ENCODE measurements at regions not wholly inside any gene's neighbourhood (a gene's known extent, or its start where the extent isn't known, plus 50 kb on each side); places are given as distances from the start of the nearest gene placed in this dataset.
"Not testable (repeated sequence)": the region's sequence is repeated elsewhere in the genome, so short reads cannot be mapped to it uniquely, and the experiment has no call there.

DNA sequence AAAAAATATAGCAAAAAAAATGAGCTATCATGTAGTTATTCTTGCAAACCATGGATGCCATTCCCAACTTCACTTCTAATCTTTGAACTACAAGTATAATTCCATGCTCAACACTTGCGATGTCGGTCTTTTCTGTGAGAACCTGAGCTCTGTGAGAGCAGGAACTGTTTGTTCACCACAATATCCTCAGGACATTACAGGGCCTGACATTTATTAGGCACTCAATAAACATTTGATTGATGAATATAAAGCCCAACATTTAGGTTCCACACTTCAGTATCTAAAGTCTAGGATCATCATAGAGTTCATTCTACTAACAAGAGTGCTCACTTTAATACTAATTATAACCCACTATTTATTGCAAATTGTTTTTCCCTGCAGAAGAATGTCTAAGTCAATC lies 211.6 kb upstream of the FAM241A start:
- no peak for DNase-seq

DNA sequence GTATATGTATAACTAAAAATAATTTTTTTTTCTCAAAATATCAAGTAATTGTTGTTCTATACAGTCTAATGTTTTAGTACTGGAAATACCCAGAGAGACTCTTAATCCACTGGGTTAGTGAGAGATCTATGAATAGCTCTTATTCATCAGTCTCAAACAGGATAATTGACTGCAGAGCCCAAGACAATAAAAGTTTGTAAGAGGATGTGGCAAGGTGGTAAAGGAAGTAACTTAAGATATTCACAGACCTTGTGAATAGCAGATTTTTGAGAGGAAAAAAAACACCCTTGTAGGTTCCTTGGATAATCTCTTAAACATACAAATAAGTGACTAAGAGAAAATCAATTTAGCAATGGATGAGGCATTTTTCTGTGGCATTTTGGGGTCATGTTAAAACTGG lies 210.9 kb upstream of the FAM241A start:
- DNase-seq = no peak

DNA sequence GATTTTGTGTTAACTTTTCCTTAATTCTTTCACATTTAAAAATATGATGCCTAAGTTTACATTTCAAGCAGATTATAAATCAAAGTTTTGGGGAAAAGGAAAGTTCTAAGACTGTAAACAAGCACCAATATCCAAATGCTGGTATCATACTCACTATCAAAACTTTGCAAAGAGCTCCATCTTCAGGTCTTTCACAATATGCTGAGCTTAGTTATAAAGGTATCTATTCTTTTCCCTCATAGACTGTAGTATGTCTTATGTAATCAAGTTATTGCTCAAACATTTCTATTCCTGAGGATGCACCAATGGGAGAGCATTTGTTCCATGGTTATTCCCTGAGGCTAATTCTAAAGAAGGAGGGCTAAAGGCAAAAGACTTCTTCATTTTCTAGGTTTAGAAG lies 207.9 kb upstream of the FAM241A start:
- no peak for DNase-seq

DNA sequence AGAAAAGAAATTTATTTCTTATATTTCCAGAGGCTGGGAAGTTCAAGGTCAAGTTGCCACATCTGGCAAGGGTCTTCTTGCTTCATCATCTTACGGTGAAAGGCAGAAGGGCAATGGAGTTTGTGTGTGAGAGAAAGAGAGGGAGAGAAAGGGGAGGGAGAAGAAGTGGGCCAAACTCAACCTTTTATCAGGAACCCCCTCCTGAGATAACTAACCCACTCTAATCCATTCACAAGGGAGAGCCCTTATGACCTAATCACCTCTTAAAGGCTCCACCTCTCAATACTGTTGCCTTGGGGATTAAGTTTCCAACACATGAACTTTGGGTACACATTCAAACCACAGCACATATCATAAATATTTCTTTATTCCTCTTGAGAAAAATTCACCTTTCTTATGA lies 203.3 kb upstream of the FAM241A start:
- no peak for DNase-seq

DNA sequence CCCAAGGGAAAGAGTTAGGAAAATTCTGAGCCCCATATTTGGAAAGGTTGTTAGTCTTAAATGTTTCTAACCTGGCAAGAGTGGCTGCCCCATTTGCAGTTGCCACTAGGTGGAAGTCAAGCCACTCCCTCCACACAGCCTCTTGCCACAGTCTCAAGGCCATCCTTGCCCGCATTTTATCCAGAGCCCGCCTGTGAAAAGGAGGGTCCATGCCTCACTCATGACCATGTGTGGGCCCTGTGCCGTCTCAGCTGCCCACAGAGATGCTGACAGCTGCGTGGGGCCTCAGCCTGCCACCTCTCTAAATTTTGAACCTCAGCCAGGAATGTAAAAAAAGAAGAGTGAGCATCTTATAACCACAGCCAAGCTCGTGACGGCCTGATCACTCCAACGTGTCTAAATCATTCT lies 201.5 kb upstream of the FAM241A start:
- DNase-seq = no peak

DNA sequence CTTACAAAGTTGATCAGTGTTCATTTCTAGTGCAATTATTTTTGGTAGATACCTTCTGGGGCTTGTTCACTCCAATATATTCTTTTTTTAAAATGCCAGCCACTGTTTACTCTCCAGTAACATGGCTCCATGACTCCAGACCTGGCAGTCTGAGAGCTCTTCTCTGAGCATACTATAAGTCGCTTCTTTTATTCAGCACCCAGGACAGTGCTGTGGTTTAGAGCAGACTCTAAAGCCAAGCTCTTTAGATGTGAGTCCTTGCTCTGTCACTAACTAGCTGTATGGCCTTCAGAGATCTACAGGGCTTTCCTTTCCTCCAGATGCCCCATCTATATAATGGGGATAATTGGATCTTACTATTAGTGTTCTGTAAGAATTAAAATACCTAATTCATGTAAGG lies 200.2 kb upstream of the FAM241A start:
- no peak for DNase-seq

DNA sequence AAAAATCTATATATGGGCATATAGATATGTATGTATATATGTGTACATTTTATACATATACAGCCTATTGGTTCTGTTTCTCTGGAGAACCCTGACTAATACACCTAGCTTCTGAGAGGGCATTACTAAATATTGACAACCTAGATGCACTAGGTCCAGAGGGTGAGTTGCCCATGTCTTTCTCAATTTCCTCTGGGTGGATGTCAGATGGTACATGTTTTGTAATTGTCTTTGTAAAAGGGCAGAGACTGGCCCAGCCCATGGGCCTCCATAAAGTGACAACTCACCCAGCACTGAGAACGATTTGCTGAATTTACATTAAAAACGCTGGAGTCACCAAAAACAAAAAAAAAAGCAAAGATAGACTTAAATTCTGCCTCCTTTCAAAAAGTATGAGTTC lies 198.5 kb upstream of the FAM241A start:
- no peak for DNase-seq

DNA sequence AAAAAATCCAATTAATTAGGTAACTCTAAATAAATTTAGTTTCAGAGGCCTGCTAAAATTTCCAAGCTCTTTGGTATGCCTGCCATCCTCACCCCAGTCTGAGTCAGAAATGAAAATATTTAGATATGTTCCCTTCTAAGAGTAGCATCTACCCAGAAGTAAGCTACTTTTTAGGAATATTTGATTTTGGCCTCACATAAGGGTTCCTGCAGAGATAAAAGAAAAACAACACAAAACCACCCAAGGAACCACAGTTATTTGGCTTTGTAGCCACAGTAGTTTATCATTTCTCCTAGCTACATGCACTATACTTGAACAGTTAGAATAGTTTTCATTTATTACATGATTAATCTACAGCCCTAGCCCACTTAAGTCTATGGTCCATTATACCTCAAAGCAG lies 192.6 kb upstream of the FAM241A start:
- no peak for DNase-seq

DNA sequence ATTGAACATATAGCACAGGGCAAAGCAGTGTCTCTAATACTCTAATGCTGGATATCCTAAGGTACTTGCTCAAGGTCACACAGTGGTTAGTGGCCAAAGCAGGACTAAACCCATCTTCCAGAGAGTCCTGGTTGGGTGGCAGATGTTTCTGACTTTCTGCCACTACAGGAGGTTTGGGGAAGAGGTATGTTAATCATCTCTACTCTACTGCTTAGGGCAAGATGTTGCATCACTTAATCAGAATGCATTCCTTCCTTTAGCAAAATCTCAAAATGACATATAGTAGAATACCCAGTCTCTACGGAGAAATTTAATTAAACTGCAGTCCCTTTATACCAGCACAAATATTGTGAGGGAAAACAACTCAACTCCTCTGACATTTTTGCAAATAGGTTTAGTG lies 190.7 kb upstream of the FAM241A start:
- DNase-seq = no peak

DNA sequence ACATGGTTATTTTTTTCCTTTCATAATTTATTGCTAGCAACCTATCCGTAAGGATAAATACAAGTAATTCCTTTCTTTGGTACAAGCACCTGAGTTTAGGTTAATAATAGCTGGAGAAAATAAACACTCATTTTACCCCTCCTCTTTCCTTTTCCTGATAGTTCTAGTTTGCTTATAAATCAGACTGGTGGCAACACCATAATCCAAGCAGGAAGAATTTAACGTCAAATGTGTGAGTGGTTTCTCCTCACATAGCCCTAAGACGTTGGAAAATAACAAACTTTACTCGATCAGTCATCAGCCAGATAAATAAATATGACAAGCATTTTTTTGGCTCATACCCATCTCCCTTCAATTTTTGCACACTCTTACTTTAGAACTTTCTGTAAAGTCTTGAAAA lies 190.3 kb upstream of the FAM241A start:
- no peak for DNase-seq

DNA sequence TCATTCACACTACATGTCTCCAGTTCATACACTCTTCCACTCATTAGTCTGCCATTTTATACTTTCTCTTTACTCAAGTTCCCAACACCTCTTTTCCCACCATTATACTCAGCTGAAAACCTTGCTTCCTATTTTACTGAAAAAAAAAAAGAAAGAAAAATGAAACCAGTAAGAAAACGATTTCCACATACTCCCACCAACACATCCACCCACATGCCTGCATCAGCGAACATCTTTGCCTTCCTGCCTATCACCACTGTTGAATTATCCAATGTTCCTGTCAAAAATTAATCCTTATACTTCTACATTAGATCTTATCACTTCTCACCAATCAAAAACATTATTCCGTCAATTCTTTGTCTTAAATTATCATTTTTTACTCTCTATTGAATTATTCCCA lies 188.1 kb upstream of the FAM241A start:
- DNase-seq = no peak

DNA sequence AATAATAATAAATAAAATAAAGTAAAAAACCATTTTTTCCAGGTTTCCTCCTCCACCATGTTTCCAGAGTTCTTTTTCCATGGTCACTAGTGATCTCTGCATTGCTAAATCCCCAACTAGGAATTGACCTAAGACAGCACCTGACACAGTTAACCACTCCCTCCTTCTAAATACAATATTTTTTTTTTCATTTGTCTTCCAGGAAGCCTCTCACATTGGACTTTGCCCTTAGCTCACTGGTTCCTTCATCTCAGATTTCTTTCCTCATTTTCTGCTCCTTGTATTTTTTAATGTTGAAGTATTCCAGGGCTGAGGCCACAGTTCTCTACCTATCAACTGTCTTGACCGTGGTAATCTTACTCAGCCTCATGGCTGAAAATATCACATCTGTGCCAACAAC lies 187.3 kb upstream of the FAM241A start:
- no peak for DNase-seq

DNA sequence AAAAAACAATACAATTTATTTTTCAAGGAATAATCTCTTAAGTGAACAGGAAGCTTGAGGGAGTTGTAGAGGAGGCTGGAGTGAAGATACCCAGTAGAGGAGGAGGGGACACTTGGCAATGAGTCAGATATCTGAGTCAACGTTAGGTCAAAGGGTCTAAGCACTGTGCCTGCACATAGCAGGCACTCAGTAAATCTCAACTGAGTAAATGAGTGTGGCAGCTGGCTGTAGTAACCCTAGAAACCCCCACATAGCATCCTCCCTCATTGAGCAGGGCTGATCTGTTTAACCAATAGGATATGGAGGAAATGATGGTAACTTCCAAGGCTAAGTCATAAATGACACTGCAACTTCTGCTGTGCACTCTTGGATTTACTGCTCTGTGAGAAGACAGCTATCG lies 186.0 kb upstream of the FAM241A start:
- no peak for DNase-seq

DNA sequence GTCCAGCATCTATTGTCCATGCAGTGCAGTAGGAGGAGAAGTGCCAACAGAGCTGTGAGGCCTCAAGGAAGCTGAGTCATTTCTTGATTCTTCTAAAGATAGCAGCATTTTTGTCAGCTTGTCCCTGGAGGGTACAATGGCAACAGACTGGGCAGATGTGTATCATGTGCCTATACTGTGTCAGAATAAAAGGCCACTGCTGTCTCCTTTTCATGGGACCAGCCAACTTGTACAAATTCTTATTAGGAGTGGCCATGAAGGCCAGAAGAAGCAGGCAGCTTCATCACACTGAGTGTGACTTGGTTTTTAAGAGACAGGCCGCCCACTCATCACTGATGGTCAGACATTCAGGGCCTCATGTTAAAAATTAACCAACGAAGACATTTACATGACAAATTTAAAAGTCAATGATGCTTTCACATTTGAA lies 185.0 kb upstream of the FAM241A start:
- no peak for DNase-seq

DNA sequence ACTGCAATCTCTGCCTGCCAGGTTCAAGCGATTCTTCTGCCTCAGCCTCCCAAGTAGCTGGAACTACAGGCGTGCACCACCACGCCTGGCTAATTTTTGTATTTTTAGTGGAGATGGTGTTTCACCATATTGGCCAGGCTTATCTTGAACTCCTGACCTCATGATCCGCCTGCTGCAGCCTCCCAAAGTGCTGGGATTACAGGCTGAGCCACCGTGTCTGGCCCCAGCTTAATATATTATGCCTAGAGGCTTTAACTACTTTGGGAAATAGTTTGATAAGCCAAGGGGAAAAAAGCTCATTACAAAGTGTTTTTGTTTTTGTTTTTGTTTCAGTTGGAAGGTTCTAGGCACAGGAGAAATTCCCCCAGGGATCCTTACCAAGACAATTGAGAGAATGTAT lies 184.2 kb upstream of the FAM241A start:
- DNase-seq = not testable (repeated sequence)

DNA sequence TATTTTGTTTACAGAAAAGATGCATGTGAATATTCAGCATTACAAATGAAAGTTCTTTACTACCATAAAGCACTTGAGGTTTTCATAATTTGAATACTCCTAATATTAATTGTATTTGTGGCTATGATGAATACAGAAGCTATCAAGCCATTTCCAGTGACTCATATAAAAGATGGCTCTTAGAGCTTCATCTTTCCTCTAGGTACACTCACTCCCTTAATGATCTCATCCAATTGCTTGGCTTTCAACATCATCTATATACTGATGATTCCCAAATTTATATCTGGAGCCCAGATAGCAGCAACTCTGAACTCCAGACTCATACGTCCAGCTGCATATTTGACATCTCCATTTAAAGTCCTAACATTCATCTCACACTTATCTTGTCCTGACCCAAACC lies 183.4 kb upstream of the FAM241A start:
- DNase-seq = no peak

DNA sequence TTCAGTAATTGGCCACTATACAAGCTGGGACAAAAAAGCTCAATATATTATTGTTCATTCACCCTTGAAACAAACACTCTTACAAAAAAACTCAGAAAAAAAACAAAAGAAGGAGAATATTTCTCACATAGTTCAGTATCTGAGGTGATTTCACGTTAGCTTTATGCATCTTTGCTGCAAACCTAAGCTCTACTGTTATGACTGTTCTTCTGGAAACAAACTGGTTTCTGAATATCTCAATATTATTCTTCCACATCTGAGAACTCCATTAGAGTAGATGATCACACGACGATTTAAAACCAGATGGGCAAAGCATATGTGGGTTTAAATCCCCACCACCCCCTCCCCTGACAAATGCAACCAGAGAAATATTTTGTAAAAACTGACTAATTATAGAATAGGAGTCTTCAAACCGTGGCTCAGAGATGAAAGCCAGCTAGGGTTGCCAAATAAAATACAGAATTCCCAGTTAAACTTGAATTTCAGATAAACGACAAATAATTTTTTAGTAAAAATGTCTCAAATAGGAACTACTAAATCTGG lies 182.0 kb upstream of the FAM241A start:
- no peak for DNase-seq

DNA sequence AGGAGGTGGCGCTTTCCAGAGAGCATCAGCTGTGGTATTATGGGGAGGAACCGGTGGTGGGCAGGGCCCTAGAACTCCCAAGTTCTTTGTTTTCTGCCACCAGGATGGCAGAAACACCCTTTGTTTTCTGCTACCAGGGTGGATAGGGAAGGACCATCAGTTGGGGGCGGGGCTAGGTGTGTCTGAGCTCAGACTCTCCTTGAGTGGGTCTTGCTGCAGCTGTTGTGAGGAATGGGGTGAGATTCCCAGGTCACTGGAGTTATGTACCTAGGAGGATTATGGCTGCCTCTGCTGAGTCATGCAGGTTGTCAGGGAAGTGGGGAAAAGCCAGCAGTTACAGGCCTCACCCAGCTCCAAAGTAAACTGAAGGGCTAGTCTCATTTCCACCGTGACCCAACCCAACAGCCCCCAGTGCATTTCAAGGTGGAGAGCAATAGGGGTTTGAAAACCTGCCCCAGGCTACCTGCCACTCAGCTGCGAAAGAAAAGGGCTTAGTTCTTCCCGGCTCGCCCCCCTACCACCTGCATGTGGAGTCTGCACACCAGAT lies 167.8 kb upstream of the FAM241A start:
- no peak for DNase-seq

DNA sequence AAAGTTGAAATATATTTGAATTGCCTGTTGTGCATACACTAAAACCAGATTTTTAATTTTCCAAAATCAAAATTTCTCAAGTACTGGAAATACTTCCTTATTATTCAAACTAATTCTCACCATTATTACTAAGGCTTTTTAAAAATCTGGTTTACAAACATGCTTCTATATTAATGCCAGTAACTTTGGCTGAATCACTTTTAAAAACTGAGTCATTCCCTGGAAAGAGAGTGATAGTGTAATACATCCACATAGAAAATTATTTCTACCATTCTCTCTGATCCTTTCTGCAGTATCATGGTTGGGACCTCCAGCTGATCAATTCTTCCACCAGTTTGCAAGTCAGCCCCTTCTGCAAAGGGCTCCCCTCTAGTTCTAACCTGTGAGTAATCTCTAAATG lies 165.3 kb upstream of the FAM241A start:
- DNase-seq = no peak

DNA sequence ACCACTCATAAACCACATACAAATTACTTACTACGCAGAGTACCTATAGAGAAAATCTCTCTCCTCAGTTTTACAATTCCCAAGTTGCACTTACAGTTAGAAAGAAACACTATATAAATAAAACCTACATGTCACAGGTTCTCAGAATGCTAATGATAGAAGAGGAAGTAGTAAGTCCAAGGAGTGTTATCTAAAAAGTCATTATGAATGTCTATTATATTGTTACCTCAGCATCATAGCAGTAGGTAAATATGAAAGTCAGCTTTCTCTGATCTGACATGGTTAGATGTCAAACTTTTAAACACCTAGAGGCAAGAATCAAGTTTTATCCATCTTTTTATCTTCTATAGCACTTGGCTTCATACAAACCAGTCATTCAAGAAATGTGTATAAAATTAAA lies 163.2 kb upstream of the FAM241A start:
- no peak for DNase-seq

DNA sequence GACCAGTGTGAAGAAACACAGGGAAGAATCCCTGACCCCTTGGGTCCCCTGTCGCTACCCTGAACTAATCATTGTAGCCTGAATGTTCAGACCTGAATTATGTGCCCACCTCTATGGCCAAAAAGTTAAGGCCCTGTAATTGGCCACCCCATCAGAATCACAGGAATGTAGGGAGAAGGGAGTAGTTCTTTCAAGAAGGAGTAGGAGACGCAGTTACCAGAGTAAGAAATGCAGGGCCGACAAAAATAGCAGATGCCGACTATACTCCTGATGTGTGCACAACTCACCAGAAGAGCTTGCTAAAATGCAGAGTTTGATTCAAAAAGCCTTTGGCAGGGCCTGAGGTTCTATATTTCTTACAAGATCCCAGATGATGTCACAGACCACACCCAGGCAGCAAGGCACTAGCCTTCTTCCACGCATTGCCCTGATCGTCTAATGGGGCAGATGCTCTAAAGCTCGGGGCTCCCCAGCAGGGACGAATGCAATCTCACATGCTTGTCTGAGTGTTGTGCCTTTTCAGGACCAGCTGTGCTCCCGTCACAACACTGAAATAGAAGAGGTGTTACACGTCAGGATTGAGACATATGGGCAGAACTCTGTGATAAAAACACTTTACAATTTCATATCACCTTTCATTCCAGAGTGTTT lies 161.0 kb upstream of the FAM241A start:
- no peak for DNase-seq

DNA sequence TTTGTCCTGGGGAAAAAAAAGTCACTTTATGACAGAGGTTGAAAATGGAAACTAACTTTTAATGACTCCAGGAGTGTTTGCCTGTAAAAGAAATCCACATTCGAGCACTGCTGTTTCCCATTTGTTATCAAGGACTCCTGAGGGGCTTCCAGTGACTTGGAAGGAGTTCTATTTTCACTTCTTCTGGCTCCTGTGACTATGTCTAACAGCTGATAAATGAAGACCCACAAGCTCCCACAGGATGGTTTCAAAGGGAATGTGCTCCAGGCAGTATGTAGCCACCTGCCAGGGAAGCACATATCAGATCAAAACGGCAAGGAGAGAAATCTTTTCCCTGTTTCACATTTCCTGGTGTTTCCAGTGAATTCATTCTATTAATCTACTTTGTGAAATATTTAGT lies 159.8 kb upstream of the FAM241A start:
- DNase-seq = no peak

DNA sequence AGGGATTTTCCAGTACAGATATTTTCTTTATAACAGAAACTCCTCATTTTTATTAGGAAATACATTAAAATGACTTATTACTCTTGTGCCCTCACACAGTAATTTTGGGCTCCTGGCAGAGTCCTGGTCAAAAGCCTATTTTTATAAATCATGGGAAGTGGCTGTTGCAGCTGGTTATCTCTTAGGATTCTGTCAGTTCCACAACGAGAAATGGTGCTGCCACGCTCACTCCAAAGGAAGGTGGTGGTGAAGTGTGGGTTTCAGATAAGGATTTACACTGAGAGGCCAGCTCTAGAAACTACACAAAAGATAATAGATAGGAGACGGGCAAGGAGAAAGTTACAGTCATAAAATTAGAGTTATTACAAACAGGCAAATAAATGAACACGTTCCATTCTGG lies 159.2 kb upstream of the FAM241A start:
- DNase-seq = no peak

DNA sequence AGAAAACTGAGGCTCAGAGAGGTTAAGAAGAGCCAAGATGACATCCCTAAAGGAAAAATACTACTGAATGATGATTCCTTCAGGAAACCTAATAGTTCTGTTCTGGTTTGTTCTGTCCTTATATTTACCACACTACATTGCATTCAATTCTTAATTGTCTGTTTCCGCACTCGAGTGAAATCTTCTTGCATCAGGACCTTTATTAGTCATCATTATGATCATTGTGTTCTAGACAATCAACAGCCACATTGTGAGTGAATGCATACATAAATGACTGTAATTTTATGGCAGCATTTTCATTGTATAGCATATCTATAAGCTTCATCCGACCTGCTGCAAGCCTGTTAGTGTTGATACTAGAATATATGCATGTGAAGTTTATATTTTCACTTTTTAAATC lies 156.7 kb upstream of the FAM241A start:
- no peak for DNase-seq

DNA sequence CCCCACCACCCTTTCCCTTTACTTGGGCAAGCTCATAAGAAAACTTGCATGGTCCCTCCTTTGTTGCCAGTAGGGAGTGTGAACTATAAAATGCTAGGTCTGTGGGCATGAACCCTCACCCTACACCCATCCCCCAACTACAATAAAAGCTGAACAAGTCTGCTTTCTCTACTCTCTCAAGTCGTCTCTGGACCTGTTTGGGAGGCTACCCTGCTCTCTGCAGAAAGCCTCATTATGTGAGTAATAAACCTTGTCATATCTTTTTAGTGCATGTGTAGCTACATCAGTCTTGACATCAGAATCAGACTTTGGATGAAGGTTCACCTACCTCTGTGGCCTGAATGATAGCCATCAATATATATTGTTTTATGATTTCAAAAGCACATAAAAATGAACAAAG lies 155.4 kb upstream of the FAM241A start:
- DNase-seq = no peak
